ENCODE measurements at regions not wholly inside any gene's neighbourhood (a gene's known extent, or its start where the extent isn't known, plus 50 kb on each side); places are given as distances from the start of the nearest gene placed in this dataset.

DNA sequence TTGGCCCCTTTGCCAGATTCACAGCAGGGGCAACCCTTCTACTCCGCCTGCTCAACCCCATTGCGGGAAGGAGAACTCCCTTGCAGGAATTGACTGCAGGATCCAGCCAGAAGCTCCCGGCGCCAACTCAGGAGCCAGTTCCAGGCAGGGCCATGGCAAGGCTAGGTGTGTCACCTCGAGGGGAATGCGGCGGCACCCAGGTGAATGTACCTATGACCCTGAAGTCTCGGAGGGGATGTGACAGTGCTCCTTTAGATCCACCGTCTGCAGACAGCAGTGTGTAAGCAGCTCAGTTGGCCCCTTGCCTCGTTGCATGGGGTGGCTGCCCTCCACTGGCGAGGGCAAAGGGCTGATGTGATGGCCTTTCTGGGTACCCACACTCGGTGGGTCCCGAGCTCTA, 606.6 kb downstream of the ELAVL2 start:
- Mint-ChIP-seq H3K4me3 (no peak overlapping the region), H3K9me3 (no peaks in the 10 kb centered on the region), H3K4me1 (no peaks in the 10 kb centered on the region), H3K27ac (no peak overlapping the region), H3K27me3 (no peaks in the 10 kb centered on the region), H3K36me3 (no peaks in the 10 kb centered on the region)

DNA sequence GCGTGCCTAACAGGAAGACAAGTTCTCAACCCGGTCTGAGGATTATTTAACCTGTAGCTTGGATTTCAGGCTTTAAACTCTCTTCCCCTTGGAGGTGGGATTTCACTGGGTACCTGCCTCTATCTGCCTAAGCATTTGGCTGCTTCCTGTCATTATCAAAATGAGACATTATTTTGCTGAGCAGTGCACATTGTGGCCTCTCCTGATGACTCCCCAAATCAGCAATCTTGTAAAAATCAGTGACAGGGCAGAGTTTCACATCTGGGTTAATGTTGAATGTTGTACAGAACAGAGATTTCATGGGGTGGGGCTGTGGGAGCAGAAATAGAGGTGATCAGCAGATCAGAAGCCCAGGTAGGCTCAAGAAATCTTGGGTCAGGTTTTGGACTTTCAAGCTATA, 605.9 kb downstream of the ELAVL2 start:
- Mint-ChIP-seq H3K4me3 (no peak overlapping the region), H3K27me3 (no peaks in the 10 kb centered on the region), H3K36me3 (no peaks in the 10 kb centered on the region), H3K27ac (no peak overlapping the region), H3K4me1 (no peaks in the 10 kb centered on the region), H3K9me3 (no peaks in the 10 kb centered on the region)

DNA sequence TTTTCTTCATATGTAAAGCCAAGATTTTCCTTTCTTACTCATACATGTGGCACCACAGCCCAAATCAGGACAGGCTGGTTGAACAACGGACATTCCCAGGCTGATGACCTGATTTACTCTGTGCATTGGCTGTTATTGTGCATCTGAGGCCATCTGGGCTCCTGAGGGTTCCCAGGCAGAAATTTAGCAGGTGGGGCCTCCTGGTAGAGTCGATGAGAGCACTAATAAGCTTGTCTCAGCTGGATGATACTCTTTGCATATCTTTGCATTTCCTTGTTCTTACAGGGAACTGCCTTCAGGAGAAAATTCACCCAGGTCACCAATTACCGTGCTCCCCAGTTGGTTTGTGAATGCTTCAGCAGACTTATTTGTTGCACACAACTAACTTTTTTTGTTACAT, 605.1 kb downstream of the ELAVL2 start:
- no peak overlapping the region for H3K27ac Mint-ChIP-seq
- H3K4me1 Mint-ChIP-seq: no peaks in the 10 kb centered on the region
- no peaks in the 10 kb centered on the region for H3K27me3 Mint-ChIP-seq
- H3K36me3 Mint-ChIP-seq: no peaks in the 10 kb centered on the region
- no peaks in the 10 kb centered on the region for H3K9me3 Mint-ChIP-seq
- H3K4me3 Mint-ChIP-seq: no peak overlapping the region

DNA sequence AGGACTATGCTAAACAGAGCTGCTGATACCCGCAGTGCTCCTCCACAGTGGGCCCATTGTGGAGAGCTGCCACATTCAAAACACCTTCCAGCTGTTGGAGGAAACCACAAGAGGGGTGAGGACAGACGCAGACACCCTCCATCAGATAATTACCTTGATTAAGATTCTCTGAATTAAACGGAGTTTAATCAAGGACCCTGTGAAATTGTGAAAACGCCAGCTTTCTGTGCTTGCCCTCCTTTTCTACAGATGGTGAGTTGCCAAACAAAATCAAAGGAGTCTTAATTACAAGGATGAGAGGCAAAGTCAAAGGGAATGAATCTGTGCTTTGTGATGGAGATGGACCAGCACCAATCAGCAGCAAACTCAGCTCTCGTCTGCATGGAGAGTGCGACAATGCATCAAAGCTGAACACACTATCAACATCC, 596.1 kb downstream of the ELAVL2 start:
- no peaks in the 10 kb centered on the region for H3K4me1 Mint-ChIP-seq
- no peak overlapping the region for H3K4me3 Mint-ChIP-seq
- H3K27me3 Mint-ChIP-seq: no peaks in the 10 kb centered on the region
- H3K9me3 Mint-ChIP-seq: peaks cover 5% of the 10 kb centered on the region
- no peak overlapping the region for H3K27ac Mint-ChIP-seq
- H3K36me3 Mint-ChIP-seq: no peaks in the 10 kb centered on the region

DNA sequence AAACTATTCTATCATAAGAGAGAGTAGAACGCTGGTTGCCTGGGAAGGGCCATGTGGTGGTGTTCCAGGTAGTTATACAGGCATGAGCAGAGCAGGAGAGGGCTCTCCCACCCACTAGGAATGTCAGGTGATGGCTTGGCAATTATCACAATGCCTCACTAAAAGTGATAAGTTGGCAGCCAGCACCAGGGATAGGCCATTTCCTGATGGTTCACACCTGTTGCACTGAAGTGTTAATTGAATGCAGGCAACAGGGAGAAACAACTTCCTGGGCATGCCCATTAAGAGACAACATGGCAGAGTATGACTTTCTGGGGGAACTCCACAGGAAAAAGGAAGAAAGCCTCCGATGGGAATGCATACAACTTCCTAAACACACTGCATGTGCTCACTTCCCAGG, 593.2 kb downstream of the ELAVL2 start:
- Mint-ChIP-seq H3K9me3 (peaks cover 6% of the 10 kb centered on the region), H3K27me3 (no peaks in the 10 kb centered on the region), H3K36me3 (no peaks in the 10 kb centered on the region), H3K27ac (no peak overlapping the region), H3K4me3 (no peak overlapping the region), H3K4me1 (no peaks in the 10 kb centered on the region)

DNA sequence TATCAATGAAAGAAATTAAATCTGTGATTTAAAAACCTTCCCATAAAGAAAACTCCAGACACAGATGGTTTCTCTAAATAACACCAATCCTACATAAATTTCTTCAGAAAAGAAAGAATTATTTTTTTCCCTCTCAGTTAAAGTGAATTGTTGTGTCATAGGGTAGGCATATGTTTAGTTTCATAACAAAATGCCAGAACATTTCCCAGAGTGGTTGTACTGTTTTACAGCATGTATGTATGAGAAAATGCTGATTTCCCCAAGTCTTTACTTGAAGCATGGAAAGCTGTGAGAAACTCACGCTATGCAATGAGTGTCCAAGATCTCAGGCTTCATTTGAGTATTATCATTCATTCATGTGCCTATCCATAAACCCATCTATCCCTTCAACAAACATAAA, 582.5 kb downstream of the ELAVL2 start:
- H3K27ac Mint-ChIP-seq: no peak overlapping the region
- H3K36me3 Mint-ChIP-seq: no peaks in the 10 kb centered on the region
- no peaks in the 10 kb centered on the region for H3K4me1 Mint-ChIP-seq
- H3K4me3 Mint-ChIP-seq: no peak overlapping the region
- no peaks in the 10 kb centered on the region for H3K27me3 Mint-ChIP-seq
- H3K9me3 Mint-ChIP-seq: no peaks in the 10 kb centered on the region

DNA sequence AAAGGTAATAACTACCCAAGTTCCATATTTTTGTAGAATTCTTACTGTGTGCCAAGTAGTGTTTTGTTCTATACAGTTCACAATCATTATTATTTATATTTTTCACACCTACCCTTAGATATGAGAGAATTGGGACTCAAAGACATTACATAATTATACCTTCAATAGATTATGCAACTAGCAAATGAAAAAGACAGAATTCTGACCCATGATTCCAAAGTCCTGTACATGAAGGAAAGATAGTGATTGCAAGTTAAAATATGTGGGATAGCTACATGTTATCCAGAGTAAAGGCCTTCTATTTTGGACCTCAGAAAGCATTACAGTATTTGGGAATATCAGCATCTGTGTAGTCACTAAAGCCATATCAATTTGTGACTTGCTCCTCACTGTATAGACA, 581.0 kb downstream of the ELAVL2 start:
- Mint-ChIP-seq H3K4me3 (no peak overlapping the region), H3K36me3 (no peaks in the 10 kb centered on the region), H3K27me3 (no peaks in the 10 kb centered on the region), H3K9me3 (peaks cover 9% of the 10 kb centered on the region), H3K4me1 (no peaks in the 10 kb centered on the region), H3K27ac (no peak overlapping the region)

DNA sequence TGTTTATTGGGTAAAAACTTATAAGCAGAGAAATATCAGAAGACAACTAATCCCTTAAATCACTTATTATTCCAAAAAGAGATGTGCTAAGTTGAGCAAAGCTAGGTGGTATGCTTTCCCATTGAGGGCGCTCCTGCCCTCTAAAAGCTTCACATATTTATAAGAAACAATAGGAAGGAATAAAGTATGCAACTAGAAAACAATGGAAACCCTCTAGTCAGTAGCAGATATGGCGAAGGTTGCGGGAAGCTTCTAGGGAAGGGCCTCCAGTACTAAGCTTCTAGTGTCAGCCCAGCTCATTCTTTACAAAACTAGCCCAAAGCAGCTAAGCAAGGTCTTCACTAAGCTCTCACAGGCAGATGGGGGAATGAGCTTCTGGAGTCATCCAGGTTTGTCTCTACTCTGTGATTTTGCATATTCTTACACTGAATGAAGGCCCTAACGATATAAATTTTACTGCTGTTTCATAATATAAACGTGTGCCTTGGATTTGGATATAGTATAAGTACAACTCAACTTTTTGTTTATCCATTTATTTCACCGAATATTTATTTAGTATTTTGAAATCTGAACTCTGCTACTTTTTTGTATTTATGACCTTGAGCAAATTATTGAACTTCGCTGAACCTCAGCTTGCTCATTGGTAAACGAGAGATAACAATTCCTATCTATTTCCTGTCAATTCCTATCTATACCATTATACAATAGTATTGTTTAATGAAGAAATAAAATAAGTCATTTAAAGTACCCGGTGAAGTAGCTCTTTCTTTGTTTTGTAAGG, 571.4 kb downstream of the ELAVL2 start:
- Mint-ChIP-seq H3K4me3 (no peak overlapping the region), H3K4me1 (no peaks in the 10 kb centered on the region), H3K9me3 (peaks cover 19% of the 10 kb centered on the region), H3K27ac (no peak overlapping the region), H3K36me3 (no peaks in the 10 kb centered on the region), H3K27me3 (no peaks in the 10 kb centered on the region)

DNA sequence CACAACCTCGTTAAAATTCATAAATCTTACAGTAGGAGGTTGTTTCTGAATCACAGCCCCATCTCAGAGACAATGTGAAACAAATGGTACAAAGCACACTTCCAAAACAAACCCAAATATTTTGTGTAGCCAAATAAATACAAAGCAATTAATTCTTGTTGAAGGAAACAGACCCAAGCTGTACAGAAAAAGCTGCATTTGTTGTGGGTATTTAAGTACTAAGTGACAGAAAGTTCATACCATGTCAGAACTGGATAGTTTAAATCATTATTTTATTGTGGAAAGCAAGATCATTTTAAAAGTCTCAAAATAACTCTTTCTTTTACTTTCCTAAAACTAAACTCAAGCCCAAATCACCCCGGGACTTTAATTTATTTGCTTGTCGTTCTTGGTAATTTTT, 570.7 kb downstream of the ELAVL2 start:
- Mint-ChIP-seq H3K27ac (no peak overlapping the region), H3K4me3 (no peak overlapping the region), H3K27me3 (no peaks in the 10 kb centered on the region), H3K9me3 (peaks cover 18% of the 10 kb centered on the region), H3K36me3 (no peaks in the 10 kb centered on the region), H3K4me1 (no peaks in the 10 kb centered on the region)

DNA sequence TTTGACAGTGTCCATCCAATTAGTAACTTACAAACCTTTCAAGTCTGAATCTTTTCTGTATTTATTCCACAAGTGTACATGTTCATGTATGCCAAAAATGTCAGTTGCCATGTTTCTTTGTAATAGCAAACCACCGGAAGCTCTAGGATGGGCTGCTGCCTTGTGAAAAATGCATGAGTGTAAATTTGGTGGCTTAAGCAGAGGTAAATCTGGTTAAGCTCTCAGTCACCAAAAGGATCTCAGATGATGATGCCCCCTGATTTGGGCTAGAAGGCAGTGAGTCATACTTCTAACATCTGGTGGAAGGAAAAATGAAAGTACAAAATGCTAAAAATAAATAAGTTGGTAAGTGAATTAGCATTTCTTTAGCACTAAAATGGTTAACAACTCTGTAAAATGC, 567.5 kb downstream of the ELAVL2 start:
- peaks cover 16% of the 10 kb centered on the region for H3K9me3 Mint-ChIP-seq
- no peaks in the 10 kb centered on the region for H3K27me3 Mint-ChIP-seq
- no peaks in the 10 kb centered on the region for H3K4me1 Mint-ChIP-seq
- no peak overlapping the region for H3K4me3 Mint-ChIP-seq
- H3K36me3 Mint-ChIP-seq: no peaks in the 10 kb centered on the region
- H3K27ac Mint-ChIP-seq: no peak overlapping the region

DNA sequence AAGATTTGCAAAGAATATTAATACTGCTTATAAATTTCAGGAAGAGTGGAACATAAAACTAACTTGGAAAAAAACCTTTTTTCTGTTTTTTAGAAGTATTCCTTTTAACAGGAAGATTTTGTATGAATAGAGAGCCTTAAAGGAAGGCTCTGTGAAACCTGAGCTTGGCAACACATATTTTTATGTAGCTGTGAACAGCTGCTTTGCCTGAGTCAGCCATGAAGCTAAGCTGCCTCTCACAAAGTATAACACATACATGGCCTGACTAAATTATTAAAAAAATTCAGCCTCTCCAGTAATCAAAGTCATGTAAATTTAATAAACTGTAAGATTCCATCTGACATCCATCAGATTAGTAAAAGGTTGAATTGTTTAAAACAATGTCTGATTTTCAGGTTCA, 547.5 kb downstream of the ELAVL2 start:
- no peaks in the 10 kb centered on the region for H3K27me3 Mint-ChIP-seq
- peaks cover 10% of the 10 kb centered on the region for H3K9me3 Mint-ChIP-seq
- H3K4me3 Mint-ChIP-seq: no peak overlapping the region
- H3K36me3 Mint-ChIP-seq: no peaks in the 10 kb centered on the region
- H3K4me1 Mint-ChIP-seq: no peaks in the 10 kb centered on the region
- no peak overlapping the region for H3K27ac Mint-ChIP-seq

DNA sequence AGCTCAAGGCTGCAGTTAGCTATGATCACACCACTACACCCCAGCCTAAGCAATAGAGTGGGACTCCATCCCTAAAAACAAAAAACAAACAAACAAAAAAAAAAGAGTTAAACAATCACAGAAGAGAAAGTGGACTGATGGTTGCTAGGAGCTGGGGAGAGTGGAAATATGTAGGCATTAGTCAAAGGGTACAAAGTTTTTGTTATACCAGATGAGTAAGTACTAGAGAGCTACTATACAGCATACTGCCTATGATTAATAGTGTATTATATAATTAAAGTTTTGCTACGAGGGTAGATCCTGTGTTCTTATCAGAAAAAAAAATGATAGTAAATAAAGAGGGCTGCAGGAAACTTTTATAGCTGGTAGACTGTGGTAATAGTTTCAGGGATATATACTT, 538.6 kb downstream of the ELAVL2 start:
- Mint-ChIP-seq H3K4me3 (no peak overlapping the region), H3K9me3 (peaks cover 10% of the 10 kb centered on the region)

DNA sequence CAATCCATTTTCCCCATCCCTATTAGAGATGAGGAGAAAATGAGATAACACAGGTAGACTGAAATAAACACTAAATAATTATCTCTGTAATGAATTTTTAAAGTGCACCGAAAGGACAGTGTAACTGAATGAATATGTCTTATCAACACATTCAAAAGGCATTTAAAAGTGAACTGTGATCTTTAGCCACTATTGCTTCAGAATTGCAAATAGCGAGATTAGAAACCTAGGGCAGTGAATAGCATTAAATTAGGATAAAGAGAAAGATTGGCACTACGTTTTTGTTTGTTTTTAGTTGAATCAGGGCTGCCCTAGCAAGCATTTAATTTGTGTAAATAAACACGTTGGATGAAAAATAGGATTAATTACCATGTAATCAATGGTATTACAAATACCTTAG, 537.5 kb downstream of the ELAVL2 start:
- no peak overlapping the region for H3K27ac Mint-ChIP-seq
- no peak overlapping the region for H3K4me3 Mint-ChIP-seq
- peaks cover 10% of the 10 kb centered on the region for H3K9me3 Mint-ChIP-seq
- no peaks in the 10 kb centered on the region for H3K36me3 Mint-ChIP-seq
- no peaks in the 10 kb centered on the region for H3K4me1 Mint-ChIP-seq
- no peaks in the 10 kb centered on the region for H3K27me3 Mint-ChIP-seq

More for the DNA sequence above, 538.6 kb downstream of the ELAVL2 start:
- H3K4me1 Mint-ChIP-seq: no peaks in the 10 kb centered on the region
- no peaks in the 10 kb centered on the region for H3K27me3 Mint-ChIP-seq
- H3K27ac Mint-ChIP-seq: no peak overlapping the region
- H3K36me3 Mint-ChIP-seq: no peaks in the 10 kb centered on the region

DNA sequence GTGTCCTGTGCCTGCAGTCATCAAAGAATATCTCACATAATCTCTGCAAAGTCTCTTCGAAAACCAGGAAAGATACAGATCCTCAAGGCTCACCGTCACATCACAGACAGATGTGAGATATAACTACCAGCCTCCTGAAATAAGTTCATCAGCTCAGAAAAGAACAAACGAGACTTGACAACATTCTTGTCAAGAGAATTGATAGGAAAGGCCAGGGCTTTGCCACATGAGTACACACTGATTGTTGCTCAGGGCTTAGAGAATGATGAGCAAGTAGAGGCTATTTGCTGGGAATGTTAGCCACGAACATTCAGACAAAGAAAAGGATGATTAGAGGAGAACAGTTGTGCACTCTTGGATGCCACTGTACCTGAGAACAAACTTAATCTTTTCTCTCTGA, 535.1 kb downstream of the ELAVL2 start:
- Mint-ChIP-seq H3K27ac (no peak overlapping the region), H3K27me3 (no peaks in the 10 kb centered on the region), H3K4me1 (no peaks in the 10 kb centered on the region), H3K36me3 (no peaks in the 10 kb centered on the region), H3K9me3 (peaks cover 12% of the 10 kb centered on the region), H3K4me3 (no peak overlapping the region)

DNA sequence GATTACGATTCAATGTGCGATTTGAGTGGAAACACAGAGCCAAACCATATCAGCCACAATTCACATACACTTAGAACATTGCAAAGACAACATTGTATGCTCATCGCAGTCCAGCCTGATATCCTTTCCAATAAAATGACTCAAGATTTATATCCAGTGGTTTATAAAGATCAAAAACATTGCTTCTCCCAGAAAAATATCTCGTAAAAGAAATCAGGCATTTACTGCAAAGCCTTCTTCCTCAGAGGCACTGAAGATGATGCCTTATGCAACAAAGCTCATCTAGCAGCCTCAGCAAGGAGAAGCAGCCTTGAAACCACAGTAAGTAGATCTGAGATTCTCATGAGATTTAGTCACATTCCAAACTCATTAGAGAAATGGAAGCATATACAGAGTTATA, 523.8 kb downstream of the ELAVL2 start:
- H3K9me3 Mint-ChIP-seq: peaks cover 5% of the 10 kb centered on the region
- H3K27me3 Mint-ChIP-seq: no peaks in the 10 kb centered on the region
- no peaks in the 10 kb centered on the region for H3K4me1 Mint-ChIP-seq
- H3K4me3 Mint-ChIP-seq: no peak overlapping the region
- no peaks in the 10 kb centered on the region for H3K36me3 Mint-ChIP-seq
- H3K27ac Mint-ChIP-seq: no peak overlapping the region

DNA sequence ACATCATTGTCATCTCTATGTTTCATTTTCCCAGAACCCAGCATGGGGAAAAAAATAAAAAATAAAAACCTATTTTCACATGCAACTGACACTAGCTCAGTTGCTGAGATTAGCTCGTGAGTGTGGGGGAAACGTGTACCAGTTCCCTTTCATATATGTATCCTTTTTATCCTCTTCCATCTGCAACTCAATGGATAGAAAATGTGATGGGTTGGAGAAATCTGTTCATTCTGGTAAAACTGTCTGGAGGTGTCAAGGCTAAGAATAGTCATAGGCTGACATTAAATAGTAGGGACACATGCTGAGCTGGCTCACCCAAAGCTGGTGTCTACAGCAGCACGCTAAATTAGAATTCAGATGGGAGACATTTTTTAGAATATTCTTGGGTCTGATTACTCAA, 519.3 kb downstream of the ELAVL2 start:
- Mint-ChIP-seq H3K4me3 (no peak overlapping the region), H3K9me3 (peaks cover 5% of the 10 kb centered on the region), H3K4me1 (no peaks in the 10 kb centered on the region), H3K36me3 (no peaks in the 10 kb centered on the region), H3K27me3 (no peaks in the 10 kb centered on the region), H3K27ac (no peak overlapping the region)
